ENCODE measurements at regions not wholly inside any gene's neighbourhood (a gene's known extent, or its start where the extent isn't known, plus 50 kb on each side); places are given as distances from the start of the nearest gene placed in this dataset.

- TF ChIP-seq CTCF (IDR thresholded peaks at IDR 0.05) (no peak), POLR2A (IDR thresholded peaks at IDR 0.05) (no peak)
Measured at GRCh38 chr22:27372364-27372763, 429.2 kb downstream of the MN1 start.

Measured in Peyer's patch (tissue), 4 donors.